K562 (cell line): ENCODE measurements at regions not wholly inside any gene's neighbourhood (a gene's known extent, or its start where the extent isn't known, plus 50 kb on each side); places are given as distances from the start of the nearest gene placed in this dataset.

Experiments used
- GATAD2B ChIP-seq: fragments of 450-650 bp; IDR thresholded peaks from 2 replicates; pipeline ENCODE4 v1.6.1; 2017; ENCODE audit warnings: mild to moderate bottlenecking, borderline replicate concordance
- HBP1 ChIP-seq: fragments of 450-650 bp; formaldehyde crosslinking; IDR thresholded peaks from 2 replicates; pipeline ENCODE4 v1.4.0; 2022; ENCODE audit warnings: missing genetic modification characterization
- HDAC1 ChIP-seq, 2 experiments: fragments of 450-650 bp; IDR thresholded peaks; 2 replicates each; pipeline ENCODE4 v1.6.1; 2016 to 2017; ENCODE audit warnings: inconsistent platforms in 1 of 2, mild to moderate bottlenecking in 1 of 2, moderate library complexity in 1 of 2
- ID3 ChIP-seq, 2 experiments: fragments of 250-450 bp in 1 of 2; fragments of 450-650 bp in 1 of 2; sonication (Bioruptor Pico) in 1 of 2; IDR thresholded peaks; 2 replicates each; pipeline versions ENCODE4 v1.6.1 to v1.8.0; 2016 to 2021; ENCODE audit warnings: mild to moderate bottlenecking in 2 of 2, moderate library complexity in 2 of 2, missing compliant biosample characterization in 1 of 2, missing genetic modification characterization in 1 of 2
- MTF1 ChIP-seq: fragments of 250-450 bp; sonication (Bioruptor Pico); IDR thresholded peaks from 2 replicates; pipeline ENCODE4 v1.9.0; 2021; ENCODE audit warnings: moderate library complexity, mild to moderate bottlenecking, inconsistent platforms, borderline replicate concordance
- NBN ChIP-seq: fragments of 450-650 bp; IDR thresholded peaks from 2 replicates; pipeline ENCODE4 v1.6.1; 2016; ENCODE audit warnings: low read depth, mild to moderate bottlenecking
- PHF21A ChIP-seq: fragments of 450-650 bp; IDR thresholded peaks from 2 replicates; pipeline ENCODE4 v1.6.1; 2017; ENCODE audit warnings: low read depth, borderline replicate concordance
- PKNOX1 ChIP-seq: fragments of 450-650 bp; IDR thresholded peaks from 2 replicates; pipeline ENCODE4 v1.6.1; 2016
- SFPQ ChIP-seq: fragments of 200-400 bp; formaldehyde crosslinking; IDR thresholded peaks from 2 replicates; pipeline ENCODE4 v1.6.1; 2017; ENCODE audit warnings: mild to moderate bottlenecking, low read depth, low read length, moderate library complexity
- SRF ChIP-seq, 2 experiments: fragments of 250-450, 450-650 bp in 1 of 2; sonication (Bioruptor Pico) in 1 of 2; sonication (generic) in 1 of 2; formaldehyde crosslinking; IDR thresholded peaks; 2 replicates each; pipeline versions ENCODE4 v1.5.0 to v1.5.1; 2020 to 2022; ENCODE audit warnings: mild to moderate bottlenecking in 1 of 2, missing genetic modification reagents in 1 of 2
- TOE1 ChIP-seq, 2 experiments: fragments of 450-650 bp in 1 of 2; sonication (generic) in 1 of 2; formaldehyde crosslinking in 1 of 2; IDR thresholded peaks; 2 replicates each; pipeline versions ENCODE4 v1.7.1 to v1.8.0; 2016 to 2022; ENCODE audit warnings: borderline replicate concordance in 2 of 2, mild to moderate bottlenecking in 2 of 2, antibody characterized with exemption in 1 of 2, inconsistent platforms in 1 of 2, low read depth in 1 of 2, missing genetic modification reagents in 1 of 2, moderate library complexity in 1 of 2
- U2AF1 ChIP-seq: fragments of 200-400 bp; formaldehyde crosslinking; optimal IDR thresholded peaks from 2 replicates; pipeline ENCODE3; 2017; ENCODE audit warnings: mild to moderate bottlenecking, low read depth, low read length, moderate library complexity
- USF2 ChIP-seq: sonication (generic); formaldehyde crosslinking; IDR thresholded peaks from 2 replicates; pipeline ENCODE4 v1.5.0; 2020; ENCODE audit warnings: missing genetic modification reagents
- ZBTB1 ChIP-seq: sonication (generic); formaldehyde crosslinking; IDR thresholded peaks from 2 replicates; pipeline ENCODE4 v1.8.1; 2023; ENCODE audit warnings: missing genetic modification reagents, low read depth, mild to moderate bottlenecking, borderline replicate concordance
- ZBTB34 ChIP-seq: fragments of 250-450 bp; sonication (Bioruptor Pico); IDR thresholded peaks from 2 replicates; pipeline ENCODE4 v1.8.0; 2021; ENCODE audit warnings: mild to moderate bottlenecking, moderate library complexity
- ZKSCAN8 ChIP-seq: fragments of 200-800 bp; sonication (Bioruptor generic); IDR thresholded peaks from 2 replicates; pipeline ENCODE4 v1.6.1; 2016; ENCODE audit warnings: missing genetic modification characterization, missing compliant biosample characterization
- ZNF316 ChIP-seq: fragments of 450-650 bp; IDR thresholded peaks from 2 replicates; pipeline ENCODE4 v1.6.1; 2016
- ZNF347 ChIP-seq: fragments of 450-650 bp; formaldehyde crosslinking; IDR thresholded peaks from 2 replicates; pipeline ENCODE4 v1.4.0; 2020; ENCODE audit warnings: low read depth, mild to moderate bottlenecking, moderate library complexity
- ZZZ3 ChIP-seq: fragments of 450-650 bp; IDR thresholded peaks from 2 replicates; pipeline ENCODE4 v1.6.1; 2016; ENCODE audit warnings: antibody characterized with exemption, mild to moderate bottlenecking, moderate library complexity

- TF ChIP-seq PKNOX1 (no peak), ZBTB34 (CRISPR knock-in tag) (no peak), ID3 (CRISPR knock-in tag; IDR thresholded peaks at IDR 0.05) (no peak), ID3 (tag; IDR thresholded peaks at IDR 0.05) (no peak), MTF1 (CRISPR knock-in tag) (no peak), GATAD2B (no peak), ZBTB1 (no peak), ZNF316 (no peak), PHF21A (no peak), ZZZ3 (no peak), ZKSCAN8 (CRISPR knock-in tag) (no peak), ZNF347 (CRISPR knock-in tag) (no peak), SFPQ (no peak), U2AF1 (no peak), NBN (no peak), HDAC1 (IDR thresholded peaks at IDR 0.05) (no peak), SRF (CRISPR knock-in tag; IDR thresholded peaks at IDR 0.05) (no peak; a peak in 1 of 4 replicates), TOE1 (IDR thresholded peaks at IDR 0.05; ENCODE audit: borderline replicate concordance) (no peak), TOE1 (CRISPR knock-in tag; IDR thresholded peaks at IDR 0.05; ENCODE audit: borderline replicate concordance, low read depth) (no peak), HBP1 (CRISPR knock-in tag) (no peak), USF2 (CRISPR knock-in tag) (no peak)
Measured at GRCh38 chr5:73296772-73297171, 123.8 kb downstream of the TMEM174 start (continued).
